ENCODE measurements at regions not wholly inside any gene's neighbourhood (a gene's known extent, or its start where the extent isn't known, plus 50 kb on each side); places are given as distances from the start of the nearest gene placed in this dataset.

DNA sequence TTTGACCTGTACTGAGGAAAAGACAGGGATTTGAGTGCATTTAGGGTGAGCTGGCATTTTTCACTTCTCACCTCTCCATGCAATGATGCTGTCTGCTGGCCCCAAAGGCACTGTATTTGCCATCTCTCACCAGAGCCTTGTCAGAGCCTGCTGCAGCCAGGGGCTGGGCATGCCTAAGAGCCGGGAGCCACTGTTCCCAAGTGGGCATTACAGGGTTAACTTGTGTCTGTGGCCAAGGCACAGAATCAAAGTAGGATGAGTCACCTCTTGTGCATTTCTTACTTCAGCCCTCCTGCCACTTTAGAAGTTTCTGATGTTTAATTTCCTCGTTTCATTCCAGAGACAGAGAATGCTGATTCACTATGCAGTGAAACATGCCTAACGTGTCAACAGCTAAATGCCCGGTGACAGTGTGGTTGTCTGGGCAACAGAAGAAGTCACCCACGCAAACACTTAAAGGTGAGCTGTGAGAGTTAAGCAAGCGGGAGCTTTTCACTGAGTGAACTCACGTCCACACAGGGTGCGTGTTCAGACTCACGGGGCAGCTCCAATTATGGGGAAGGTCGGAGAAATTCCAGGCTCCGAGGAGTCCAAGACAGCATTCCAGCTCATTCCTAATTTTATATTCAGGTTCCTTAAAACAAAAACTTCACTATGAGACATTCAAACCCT, 57.1 kb upstream of the IGFBP3 start:
- TF ChIP-seq USF2 (CRISPR knock-in tag; IDR thresholded peaks at IDR 0.05) (no peak), ZBTB43 (CRISPR knock-in tag; IDR thresholded peaks at IDR 0.05) (no peak), MAX (CRISPR knock-in tag; IDR thresholded peaks at IDR 0.05) (no peak)
- TF ChIP-seq, protein P1, sequence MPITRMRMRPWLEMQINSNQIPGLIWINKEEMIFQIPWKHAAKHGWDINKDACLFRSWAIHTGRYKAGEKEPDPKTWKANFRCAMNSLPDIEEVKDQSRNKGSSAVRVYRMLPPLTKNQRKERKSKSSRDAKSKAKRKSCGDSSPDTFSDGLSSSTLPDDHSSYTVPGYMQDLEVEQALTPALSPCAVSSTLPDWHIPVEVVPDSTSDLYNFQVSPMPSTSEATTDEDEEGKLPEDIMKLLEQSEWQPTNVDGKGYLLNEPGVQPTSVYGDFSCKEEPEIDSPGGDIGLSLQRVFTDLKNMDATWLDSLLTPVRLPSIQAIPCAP (CRISPR knock-in tag; IDR thresholded peaks at IDR 0.05) = no peak
